GM12874 (cell line): ENCODE measurements at regions not wholly inside any gene's neighbourhood (a gene's known extent, or its start where the extent isn't known, plus 50 kb on each side); places are given as distances from the start of the nearest gene placed in this dataset.

ENCODE experiments used
- TF ChIP-seq, protein P1 (sequence below): IDR thresholded peaks from 2 replicates; pipeline ENCODE4 v1.5.1; 2011; ENCODE audit warnings: low read depth, mild to moderate bottlenecking, control low read depth, low read length, moderate library complexity; ENCODE audit not compliant: insufficient read depth

DNA sequence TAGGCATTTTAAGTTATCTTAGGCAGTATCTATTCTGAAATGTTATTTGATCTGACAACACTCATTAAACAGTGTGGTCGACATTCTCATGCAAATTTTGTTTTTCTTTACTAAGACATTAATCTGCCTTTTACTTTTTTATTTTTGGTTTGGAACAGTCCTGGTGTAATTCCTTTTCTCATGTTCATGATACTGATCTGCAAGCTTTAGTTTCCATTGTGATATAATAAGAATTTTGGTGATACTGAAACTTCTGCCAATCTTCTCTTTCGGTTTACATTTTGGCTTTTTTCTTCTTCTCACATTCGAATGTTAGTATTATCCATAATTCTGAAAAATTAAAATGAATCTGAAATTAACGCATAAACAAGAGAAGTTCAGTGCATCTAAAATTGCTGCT is 281.9 kb upstream of the MTPN start:
- TF ChIP-seq, protein P1, sequence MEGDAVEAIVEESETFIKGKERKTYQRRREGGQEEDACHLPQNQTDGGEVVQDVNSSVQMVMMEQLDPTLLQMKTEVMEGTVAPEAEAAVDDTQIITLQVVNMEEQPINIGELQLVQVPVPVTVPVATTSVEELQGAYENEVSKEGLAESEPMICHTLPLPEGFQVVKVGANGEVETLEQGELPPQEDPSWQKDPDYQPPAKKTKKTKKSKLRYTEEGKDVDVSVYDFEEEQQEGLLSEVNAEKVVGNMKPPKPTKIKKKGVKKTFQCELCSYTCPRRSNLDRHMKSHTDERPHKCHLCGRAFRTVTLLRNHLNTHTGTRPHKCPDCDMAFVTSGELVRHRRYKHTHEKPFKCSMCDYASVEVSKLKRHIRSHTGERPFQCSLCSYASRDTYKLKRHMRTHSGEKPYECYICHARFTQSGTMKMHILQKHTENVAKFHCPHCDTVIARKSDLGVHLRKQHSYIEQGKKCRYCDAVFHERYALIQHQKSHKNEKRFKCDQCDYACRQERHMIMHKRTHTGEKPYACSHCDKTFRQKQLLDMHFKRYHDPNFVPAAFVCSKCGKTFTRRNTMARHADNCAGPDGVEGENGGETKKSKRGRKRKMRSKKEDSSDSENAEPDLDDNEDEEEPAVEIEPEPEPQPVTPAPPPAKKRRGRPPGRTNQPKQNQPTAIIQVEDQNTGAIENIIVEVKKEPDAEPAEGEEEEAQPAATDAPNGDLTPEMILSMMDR, result no peak

DNA sequence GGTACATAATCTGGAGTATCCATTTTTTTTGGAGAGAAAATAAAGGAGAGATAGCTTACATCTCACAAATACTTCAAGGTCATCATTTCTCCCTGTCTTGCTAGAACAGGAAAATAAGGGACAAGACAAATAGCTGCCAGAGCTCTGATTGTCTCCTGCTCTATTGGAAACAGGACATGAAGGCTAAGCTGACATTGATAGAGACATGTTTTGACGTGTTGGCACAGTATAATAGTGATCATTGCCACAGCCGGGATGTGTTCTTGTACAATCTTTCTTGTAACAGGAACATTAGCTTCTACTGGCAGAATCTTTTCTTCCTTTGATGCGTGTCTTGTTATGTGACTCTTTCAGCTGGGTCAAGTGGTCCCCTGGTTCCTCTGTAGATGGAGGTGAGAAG is 279.3 kb upstream of the MTPN start:
- TF ChIP-seq, protein P1, result no peak

DNA sequence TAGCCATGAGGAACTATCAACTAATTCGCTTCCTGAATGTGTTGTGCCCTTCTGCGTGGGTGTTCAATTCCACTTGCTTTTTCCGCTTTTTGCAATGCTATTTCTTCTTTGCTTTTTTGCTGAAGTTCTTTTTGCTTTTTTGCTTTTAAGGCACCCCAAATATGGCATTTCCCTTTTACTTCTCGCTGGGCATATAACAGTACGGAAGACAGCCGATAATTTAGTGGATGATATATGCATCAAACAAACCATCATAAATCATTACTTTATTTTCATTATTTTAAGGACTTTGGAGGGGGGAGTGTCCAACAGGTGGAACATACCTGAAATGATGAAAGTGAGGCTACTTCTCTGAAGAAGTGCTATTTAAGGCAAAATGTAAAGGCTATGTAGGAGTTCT is 277.0 kb upstream of the MTPN start:
- TF ChIP-seq, protein P1, result no peak

DNA sequence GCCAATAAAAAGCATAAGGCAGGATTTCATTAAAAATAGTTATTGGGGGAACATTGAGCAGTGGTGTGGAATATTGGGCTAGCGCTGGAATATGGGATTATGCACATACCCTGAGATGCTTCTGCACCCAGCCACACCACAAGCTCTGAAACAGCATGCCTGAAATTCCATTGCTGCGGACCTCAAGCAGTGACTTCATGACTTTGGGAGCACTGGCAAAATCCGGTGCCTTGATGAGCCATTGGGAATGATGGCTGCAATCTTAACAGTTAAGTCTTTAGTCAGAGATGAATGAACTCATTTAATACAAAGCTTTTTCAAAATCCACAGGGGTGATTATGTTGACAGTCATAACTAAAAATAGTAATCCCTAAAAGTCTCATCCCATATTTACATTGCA is 274.7 kb upstream of the MTPN start:
- TF ChIP-seq, protein P1, result no peak

DNA sequence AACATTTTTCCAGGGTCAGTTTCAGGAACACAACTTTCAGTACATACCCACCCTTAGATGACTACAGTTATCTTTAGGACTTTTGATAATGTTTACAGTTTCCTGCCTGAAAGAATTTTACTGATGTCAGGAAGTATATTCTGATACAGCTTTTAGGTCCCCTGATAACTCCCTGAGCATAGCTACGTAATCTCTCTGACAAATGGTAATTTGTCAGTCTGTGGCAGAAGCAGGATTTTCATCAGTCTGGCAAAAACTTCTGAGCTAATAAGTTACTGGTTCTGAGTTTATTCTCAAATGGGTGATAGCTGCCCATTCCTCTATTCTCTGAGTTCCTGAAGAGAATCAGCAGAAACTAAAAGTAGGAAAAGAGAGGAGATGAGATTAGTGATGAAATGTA is 270.1 kb upstream of the MTPN start:
- TF ChIP-seq, protein P1, result no peak

DNA sequence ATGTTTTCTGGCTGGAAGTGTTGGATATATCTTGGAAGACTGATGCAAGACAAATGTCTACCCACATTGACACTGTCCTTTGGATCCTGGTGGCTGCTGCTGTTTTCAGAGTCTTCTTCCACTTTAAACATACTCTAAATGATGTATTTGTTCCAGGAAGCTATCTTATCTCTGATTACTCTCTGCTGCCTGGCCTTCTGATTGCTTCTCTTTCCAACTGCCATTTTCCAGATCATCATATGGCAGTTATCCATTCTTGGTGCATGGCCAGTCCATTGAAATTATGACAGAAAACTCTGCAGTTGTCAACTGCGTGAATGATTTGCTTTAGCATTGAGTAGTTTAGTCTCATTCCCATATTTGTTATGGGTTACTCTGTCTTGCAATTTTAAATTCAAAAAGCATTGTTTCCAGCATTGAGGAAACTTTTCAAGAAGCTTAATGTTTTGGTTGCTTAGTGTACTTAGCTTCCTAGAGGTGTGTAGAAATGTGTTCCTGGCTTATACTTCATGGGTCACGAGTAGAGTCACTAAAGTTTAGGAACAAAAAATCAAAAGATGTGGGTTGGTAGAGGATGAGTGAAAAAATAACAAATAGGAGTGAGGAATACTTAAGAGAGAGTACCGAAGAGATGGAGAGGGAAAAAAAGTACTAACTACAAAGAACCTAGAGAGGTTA is 268.3 kb upstream of the MTPN start:
- TF ChIP-seq, protein P1, result no peak

DNA sequence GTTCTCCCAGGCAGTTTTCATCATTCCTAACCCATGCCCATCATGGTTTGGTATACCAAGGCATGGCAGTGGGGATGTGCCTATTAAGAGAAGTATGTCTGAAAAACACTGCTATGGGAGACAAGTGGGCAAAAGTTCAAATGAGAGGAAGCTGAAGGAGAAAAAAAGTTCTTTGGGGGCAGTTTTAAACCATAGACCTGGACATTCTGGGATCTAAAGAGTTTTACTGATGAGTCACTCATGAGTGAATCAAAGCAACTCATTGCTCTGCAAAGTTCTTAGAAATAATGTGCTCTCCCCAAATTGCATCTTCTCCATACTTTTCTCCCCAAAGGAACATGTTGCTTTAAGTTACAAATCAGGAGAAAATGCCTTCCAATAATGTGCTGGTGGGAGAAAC is 256.9 kb upstream of the MTPN start:
- TF ChIP-seq, protein P1, result no peak
